ENCODE measurements at regions not wholly inside any gene's neighbourhood (a gene's known extent, or its start where the extent isn't known, plus 50 kb on each side); places are given as distances from the start of the nearest gene placed in this dataset.

DNA sequence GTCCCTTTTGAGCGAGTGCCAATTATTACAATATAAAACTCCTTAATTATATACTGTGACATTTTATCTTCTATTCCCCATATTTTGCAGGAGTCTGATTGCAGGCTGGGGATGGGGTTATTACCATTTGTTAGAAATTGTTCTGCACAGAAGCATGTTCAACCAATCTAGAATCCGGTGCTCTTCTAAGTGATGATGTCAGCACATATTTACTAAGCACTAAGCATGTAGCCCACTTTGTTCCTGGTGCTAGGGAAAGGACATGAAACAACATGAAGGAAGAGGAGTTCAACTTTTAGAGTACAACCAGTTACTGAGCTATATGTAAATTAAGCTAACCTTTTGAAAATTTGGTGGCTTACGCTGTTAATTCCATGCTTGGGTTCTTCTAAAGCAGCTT lies 52.8 kb upstream of the IL1RAPL2 start:
- Mint-ChIP-seq H3K36me3 (no peaks in the 10 kb centered on the region), H3K27me3 (ENCODE audit: insufficient read depth, low read depth) (no peaks in the 10 kb centered on the region), H3K27ac (no peak overlapping the region), H3K4me3 (no peak overlapping the region), H3K4me1 (no peaks in the 10 kb centered on the region), H3K9me3 (no peaks in the 10 kb centered on the region)
- Histone ChIP-seq H3K9ac (no peak overlapping the region), H3K9me3 (ENCODE audit: low read depth) (no peaks in the 10 kb centered on the region), H3K27me3 (no peaks in the 10 kb centered on the region), H3F3A (ENCODE audit: low read depth) (no peaks in the 10 kb centered on the region), H3K27ac (no peak overlapping the region), H3K36me3 (no peaks in the 10 kb centered on the region), H3K4me3 (no peak overlapping the region), H3K4me1 (no peaks in the 10 kb centered on the region), H2AFZ (replicated peaks) (no peak overlapping the region), H4K20me1 (ENCODE audit: low read depth) (no peaks in the 10 kb centered on the region), H3K79me2 (ENCODE audit: low read depth) (no peaks in the 10 kb centered on the region), H3K4me2 (no peak overlapping the region)
- no peak for TF ChIP-seq EZH2phosphoT487 (IDR thresholded peaks at IDR 0.05)
- no peak for DNase-seq (ENCODE audit: low spot score)

DNA sequence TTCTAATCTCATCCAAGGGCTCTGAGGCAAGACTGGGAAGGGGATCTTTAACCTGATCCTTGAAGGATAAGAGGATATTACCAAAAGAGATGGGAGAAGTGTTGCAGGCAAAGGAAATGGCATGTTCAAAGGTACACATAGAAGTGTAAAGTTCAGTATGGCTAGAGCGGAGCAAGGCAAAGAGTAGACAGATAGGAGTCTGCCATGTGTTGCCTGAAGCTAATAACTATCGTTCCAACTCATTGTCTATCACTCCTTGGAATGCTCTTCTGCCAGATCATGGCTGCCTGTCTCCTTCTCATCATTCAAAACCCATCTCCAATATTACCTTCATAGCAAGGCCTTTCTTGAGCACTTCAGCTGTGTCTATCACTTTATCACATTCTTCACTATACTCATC lies 55.2 kb upstream of the IL1RAPL2 start:
- H3K4me3 ChIP-seq, result no peak overlapping the region
- Mint-ChIP-seq H3K4me1 (no peaks in the 10 kb centered on the region), H3K27ac (no peak overlapping the region), H3K9me3 (no peaks in the 10 kb centered on the region), H3K4me3 (no peak overlapping the region), H3K27me3 (ENCODE audit: insufficient read depth, low read depth) (no peaks in the 10 kb centered on the region), H3K36me3 (no peaks in the 10 kb centered on the region)
- no peak overlapping the region for H3K27ac ChIP-seq
- TF ChIP-seq EZH2phosphoT487 (IDR thresholded peaks at IDR 0.05) (no peak), EZH2 (IDR thresholded peaks at IDR 0.05) (no peak)
- TF ChIP-seq, protein P1, sequence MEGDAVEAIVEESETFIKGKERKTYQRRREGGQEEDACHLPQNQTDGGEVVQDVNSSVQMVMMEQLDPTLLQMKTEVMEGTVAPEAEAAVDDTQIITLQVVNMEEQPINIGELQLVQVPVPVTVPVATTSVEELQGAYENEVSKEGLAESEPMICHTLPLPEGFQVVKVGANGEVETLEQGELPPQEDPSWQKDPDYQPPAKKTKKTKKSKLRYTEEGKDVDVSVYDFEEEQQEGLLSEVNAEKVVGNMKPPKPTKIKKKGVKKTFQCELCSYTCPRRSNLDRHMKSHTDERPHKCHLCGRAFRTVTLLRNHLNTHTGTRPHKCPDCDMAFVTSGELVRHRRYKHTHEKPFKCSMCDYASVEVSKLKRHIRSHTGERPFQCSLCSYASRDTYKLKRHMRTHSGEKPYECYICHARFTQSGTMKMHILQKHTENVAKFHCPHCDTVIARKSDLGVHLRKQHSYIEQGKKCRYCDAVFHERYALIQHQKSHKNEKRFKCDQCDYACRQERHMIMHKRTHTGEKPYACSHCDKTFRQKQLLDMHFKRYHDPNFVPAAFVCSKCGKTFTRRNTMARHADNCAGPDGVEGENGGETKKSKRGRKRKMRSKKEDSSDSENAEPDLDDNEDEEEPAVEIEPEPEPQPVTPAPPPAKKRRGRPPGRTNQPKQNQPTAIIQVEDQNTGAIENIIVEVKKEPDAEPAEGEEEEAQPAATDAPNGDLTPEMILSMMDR (IDR thresholded peaks at IDR 0.05), result no peak
- H3K4me2 ChIP-seq, result no peak overlapping the region
- no peaks in the 10 kb centered on the region for H3K79me2 ChIP-seq (ENCODE audit: low read depth)
- no peak overlapping the region for H3K9ac ChIP-seq
- H3K27me3 ChIP-seq, result no peaks in the 10 kb centered on the region
- H2AFZ ChIP-seq (replicated peaks), result no peak overlapping the region
- no peaks in the 10 kb centered on the region for H3K9me3 ChIP-seq (ENCODE audit: low read depth)
- H3F3A ChIP-seq (ENCODE audit: low read depth), result no peaks in the 10 kb centered on the region
- H4K20me1 ChIP-seq (ENCODE audit: low read depth), result no peaks in the 10 kb centered on the region
- H3K4me1 ChIP-seq, result no peaks in the 10 kb centered on the region
- no peak for DNase-seq (ENCODE audit: low spot score)
- H3K36me3 ChIP-seq, result no peaks in the 10 kb centered on the region

DNA sequence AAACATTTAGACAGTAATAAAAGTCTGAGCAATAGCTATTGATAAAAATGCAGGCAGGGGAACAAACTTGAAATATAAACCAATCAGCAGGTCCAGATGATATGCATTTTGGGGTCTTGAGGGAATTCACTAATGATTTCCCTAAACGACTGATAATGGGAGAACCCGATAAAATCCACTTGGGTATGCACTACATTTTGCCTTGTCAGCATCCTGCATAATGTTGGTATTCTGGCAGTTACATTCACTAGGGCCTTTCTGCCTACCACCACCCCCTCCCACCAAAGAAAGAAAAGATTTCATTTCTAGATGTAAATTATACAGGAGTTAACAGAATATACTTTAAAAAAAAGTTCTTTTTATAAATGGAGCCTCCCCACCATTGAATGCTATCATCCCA lies 63.5 kb upstream of the IL1RAPL2 start:
- no peak overlapping the region for H3K4me3 ChIP-seq
- no peak overlapping the region for H3K9ac ChIP-seq
- H3K4me1 ChIP-seq, result no peaks in the 10 kb centered on the region
- DNase-seq (ENCODE audit: low spot score), result no peak
- Mint-ChIP-seq H3K4me3 (no peak overlapping the region), H3K36me3 (no peaks in the 10 kb centered on the region), H3K27ac (no peak overlapping the region), H3K27me3 (ENCODE audit: insufficient read depth, low read depth) (no peaks in the 10 kb centered on the region), H3K4me1 (no peaks in the 10 kb centered on the region), H3K9me3 (no peaks in the 10 kb centered on the region)
- H3K9me3 ChIP-seq (ENCODE audit: low read depth), result no peaks in the 10 kb centered on the region
- no peaks in the 10 kb centered on the region for H3K36me3 ChIP-seq
- H4K20me1 ChIP-seq (ENCODE audit: low read depth), result no peaks in the 10 kb centered on the region
- H3K27me3 ChIP-seq, result no peaks in the 10 kb centered on the region
- TF ChIP-seq, protein P1 (IDR thresholded peaks at IDR 0.05), result no peak
- TF ChIP-seq EZH2phosphoT487 (IDR thresholded peaks at IDR 0.05) (no peak), EZH2 (IDR thresholded peaks at IDR 0.05) (no peak)
- no peak overlapping the region for H3K27ac ChIP-seq
- H2AFZ ChIP-seq (replicated peaks), result no peak overlapping the region
- H3K79me2 ChIP-seq (ENCODE audit: low read depth), result no peaks in the 10 kb centered on the region
- H3F3A ChIP-seq (ENCODE audit: low read depth), result no peaks in the 10 kb centered on the region
- no peak overlapping the region for H3K4me2 ChIP-seq

DNA sequence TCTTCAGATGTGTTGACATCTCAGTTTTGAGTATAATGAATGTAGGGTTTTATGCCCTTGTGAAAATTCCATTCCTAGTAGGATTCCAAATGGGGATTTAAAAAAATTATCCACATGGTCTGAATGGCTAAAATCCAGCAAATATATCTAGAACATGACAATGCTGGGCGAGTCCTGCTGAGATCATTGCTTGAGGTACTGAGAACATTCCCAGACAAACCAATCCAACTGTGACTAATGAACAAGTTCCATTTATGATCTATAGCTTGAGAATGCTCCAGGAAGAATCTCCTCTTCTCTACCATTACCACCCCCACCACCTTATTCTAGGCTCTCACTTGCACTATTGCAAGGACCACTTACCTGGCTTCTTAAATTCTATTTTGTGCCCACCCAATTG lies 77.2 kb upstream of the IL1RAPL2 start:
- Histone ChIP-seq H3K27ac (no peak overlapping the region), H3K4me3 (no peak overlapping the region), H4K20me1 (ENCODE audit: low read depth) (no peaks in the 10 kb centered on the region), H3K4me2 (no peak overlapping the region), H3K79me2 (ENCODE audit: low read depth) (no peaks in the 10 kb centered on the region), H3K36me3 (no peaks in the 10 kb centered on the region), H2AFZ (replicated peaks) (no peak overlapping the region), H3K9ac (no peak overlapping the region), H3K4me1 (no peaks in the 10 kb centered on the region), H3K9me3 (ENCODE audit: low read depth) (no peaks in the 10 kb centered on the region), H3F3A (ENCODE audit: low read depth) (no peaks in the 10 kb centered on the region), H3K27me3 (no peaks in the 10 kb centered on the region)
- Mint-ChIP-seq H3K4me1 (no peaks in the 10 kb centered on the region), H3K9me3 (no peaks in the 10 kb centered on the region), H3K4me3 (no peak overlapping the region), H3K27ac (no peak overlapping the region), H3K36me3 (no peaks in the 10 kb centered on the region), H3K27me3 (ENCODE audit: insufficient read depth, low read depth) (peaks cover under 1% of the 10 kb centered on the region)
- DNase-seq (ENCODE audit: low spot score), result no peak
- TF ChIP-seq EZH2phosphoT487 (IDR thresholded peaks at IDR 0.05) (no peak), EZH2 (IDR thresholded peaks at IDR 0.05) (no peak)
- TF ChIP-seq, protein P1 (IDR thresholded peaks at IDR 0.05), result no peak
